Activated CD8-positive, alpha-beta memory T cell treated with anti-CD3 and anti-CD28 coated beads, Interleukin-2, amount 10 ng/mL, durations not matched to agents 7 days and 5 days (primary cell): ENCODE measurements at regions not wholly inside any gene's neighbourhood (a gene's known extent, or its start where the extent isn't known, plus 50 kb on each side); places are given as distances from the start of the nearest gene placed in this dataset.
"Not testable (repeated sequence)": the region's sequence is repeated elsewhere in the genome, so short reads cannot be mapped to it uniquely, and the experiment has no call there.

ENCODE experiments used
- ATAC-seq: fragments of 150-1000 bp; cut with Tn5 transposase; one replicate; pipeline ENCODE4 v1.10.0; 2021; ENCODE audit warnings: moderate library complexity
- CTCF ChIA-PET: fragments of 350-600 bp; sonication (Branson Sonifier 250); formaldehyde crosslinking; loops from one replicate; lab custom pipeline; 2021; ENCODE audit warnings: antibody characterized with exemption; lab: Charles Lee
- DNase-seq: peaks from one replicate; pipeline ENCODE4 v3.0.0-alpha.2; 2020
- H3K27ac Mint-ChIP-seq: one replicate; pipeline ENCODE4 v1.8.0; 2021; ENCODE audit warnings: mild to moderate bottlenecking, mixed read lengths
- H3K27me3 Mint-ChIP-seq: one replicate; pipeline ENCODE4 v1.8.0; 2021; ENCODE audit warnings: mixed read lengths
- H3K36me3 Mint-ChIP-seq: one replicate; pipeline ENCODE4 v1.8.0; 2021; ENCODE audit warnings: mild to moderate bottlenecking, mixed read lengths
- H3K4me1 Mint-ChIP-seq: one replicate; pipeline ENCODE4 v1.8.0; 2021; ENCODE audit warnings: mixed read lengths
- H3K4me3 Mint-ChIP-seq: one replicate; pipeline ENCODE4 v1.8.0; 2021; ENCODE audit warnings: mild to moderate bottlenecking, moderate library complexity, mixed read lengths
- H3K9me3 Mint-ChIP-seq: one replicate; pipeline ENCODE4 v1.8.0; 2022; ENCODE audit warnings: low read depth, mixed read lengths

GRCh38 chr2:111574803-111575202 lies 309.2 kb downstream of the ANAPC1 start:
- H3K27ac Mint-ChIP-seq, H3K4me1 Mint-ChIP-seq, ATAC-seq, DNase-seq, H3K36me3 Mint-ChIP-seq, CTCF ChIA-PET, H3K4me3 Mint-ChIP-seq, H3K9me3 Mint-ChIP-seq: not testable (repeated sequence)
- peaks cover 16% of the 10 kb centered on the region for H3K27me3 Mint-ChIP-seq

- H3K36me3 Mint-ChIP-seq, H3K4me1 Mint-ChIP-seq, H3K27ac Mint-ChIP-seq, DNase-seq, H3K9me3 Mint-ChIP-seq, CTCF ChIA-PET, H3K27me3 Mint-ChIP-seq, ATAC-seq, H3K4me3 Mint-ChIP-seq: not testable (repeated sequence)
These were observed 306.7 kb downstream of the ANAPC1 start for GRCh38 chr2:111577154-111577885.

GRCh38 chr2:111579500-111580134 lies 304.4 kb downstream of the ANAPC1 start:
- H3K4me3 Mint-ChIP-seq, CTCF ChIA-PET, H3K27me3 Mint-ChIP-seq, H3K4me1 Mint-ChIP-seq, H3K36me3 Mint-ChIP-seq, ATAC-seq, H3K27ac Mint-ChIP-seq, H3K9me3 Mint-ChIP-seq, DNase-seq: not testable (repeated sequence)

DNA sequence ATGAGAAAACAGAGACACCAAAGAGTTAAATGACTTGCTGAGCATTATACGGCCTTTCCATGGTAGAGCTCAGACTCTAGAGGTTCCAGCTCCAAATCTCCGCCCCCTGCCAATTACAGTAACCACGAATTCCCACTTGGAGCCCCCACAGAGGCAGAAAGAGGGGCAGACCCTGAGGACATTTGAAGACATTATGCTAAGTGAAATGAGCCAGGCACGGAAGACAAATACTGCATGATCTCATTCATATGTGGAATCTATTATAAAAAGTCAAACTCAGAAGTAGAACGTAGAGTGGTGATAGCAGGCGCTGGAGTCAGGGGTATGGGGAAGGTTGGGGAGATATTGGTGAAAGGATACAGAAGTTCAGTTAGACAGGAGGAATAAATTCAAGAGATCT lies 303.4 kb downstream of the ANAPC1 start:
- H3K4me3 Mint-ChIP-seq, H3K9me3 Mint-ChIP-seq, CTCF ChIA-PET, H3K4me1 Mint-ChIP-seq, DNase-seq, H3K36me3 Mint-ChIP-seq, ATAC-seq, H3K27me3 Mint-ChIP-seq, H3K27ac Mint-ChIP-seq: not testable (repeated sequence)

- ATAC-seq, H3K9me3 Mint-ChIP-seq, DNase-seq, H3K4me1 Mint-ChIP-seq, CTCF ChIA-PET, H3K27me3 Mint-ChIP-seq, H3K27ac Mint-ChIP-seq, H3K4me3 Mint-ChIP-seq, H3K36me3 Mint-ChIP-seq: not testable (repeated sequence)
These were observed 301.9 kb downstream of the ANAPC1 start for GRCh38 chr2:111582090-111582489.

- H3K27ac Mint-ChIP-seq, ATAC-seq, H3K4me3 Mint-ChIP-seq, H3K9me3 Mint-ChIP-seq, H3K4me1 Mint-ChIP-seq, H3K27me3 Mint-ChIP-seq, H3K36me3 Mint-ChIP-seq, CTCF ChIA-PET, DNase-seq: not testable (repeated sequence)
These were observed 300.5 kb downstream of the ANAPC1 start for GRCh38 chr2:111583480-111583879.

DNA sequence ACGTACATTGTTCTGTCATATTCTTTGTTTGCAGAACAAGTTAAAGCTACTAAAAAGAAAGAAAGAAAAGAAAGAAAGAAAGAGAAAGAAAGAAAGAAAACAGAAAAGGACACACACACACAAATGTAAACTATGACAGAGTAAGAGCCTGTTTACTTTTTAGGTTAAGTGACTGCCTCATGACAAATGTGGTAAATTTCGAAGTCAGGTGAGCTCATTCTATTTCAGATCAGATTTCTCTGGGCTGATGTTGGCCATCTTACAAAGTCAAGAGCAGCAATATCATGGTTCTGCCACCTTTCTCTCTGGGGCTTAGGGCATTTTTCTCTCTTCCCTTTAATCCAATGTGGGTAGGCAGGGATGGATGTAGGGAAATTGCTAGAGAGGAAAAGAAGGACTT lies 299.5 kb downstream of the ANAPC1 start:
- H3K36me3 Mint-ChIP-seq, ATAC-seq, H3K27me3 Mint-ChIP-seq, H3K27ac Mint-ChIP-seq, CTCF ChIA-PET, H3K4me1 Mint-ChIP-seq, DNase-seq, H3K9me3 Mint-ChIP-seq, H3K4me3 Mint-ChIP-seq: not testable (repeated sequence)

- ATAC-seq, H3K27me3 Mint-ChIP-seq, CTCF ChIA-PET, DNase-seq, H3K4me1 Mint-ChIP-seq, H3K4me3 Mint-ChIP-seq, H3K27ac Mint-ChIP-seq, H3K9me3 Mint-ChIP-seq, H3K36me3 Mint-ChIP-seq: not testable (repeated sequence)
These were observed 299.0 kb downstream of the ANAPC1 start for GRCh38 chr2:111584950-111585349.

DNA sequence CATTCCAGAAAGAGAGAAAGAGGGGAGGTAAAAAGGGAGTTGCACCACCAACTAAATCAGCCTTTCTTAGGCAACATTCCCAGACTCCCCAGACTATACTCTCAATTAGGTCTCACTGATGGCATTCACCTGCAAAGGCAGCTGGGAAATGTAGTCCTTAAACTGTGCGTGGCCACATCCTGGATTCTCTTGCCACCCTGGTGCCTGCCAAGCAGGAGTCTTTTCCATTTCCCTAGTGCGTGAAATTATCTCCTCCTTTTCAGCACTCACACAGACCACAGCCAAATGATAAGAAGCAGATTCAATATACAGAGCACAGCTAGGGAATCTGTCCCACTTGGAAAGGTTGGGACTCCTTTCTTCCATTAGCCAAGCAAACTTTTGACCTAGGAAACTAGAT lies 298.0 kb downstream of the ANAPC1 start:
- H3K36me3 Mint-ChIP-seq, ATAC-seq, CTCF ChIA-PET, H3K4me3 Mint-ChIP-seq, H3K27ac Mint-ChIP-seq, H3K9me3 Mint-ChIP-seq, H3K27me3 Mint-ChIP-seq, H3K4me1 Mint-ChIP-seq, DNase-seq: not testable (repeated sequence)

DNA sequence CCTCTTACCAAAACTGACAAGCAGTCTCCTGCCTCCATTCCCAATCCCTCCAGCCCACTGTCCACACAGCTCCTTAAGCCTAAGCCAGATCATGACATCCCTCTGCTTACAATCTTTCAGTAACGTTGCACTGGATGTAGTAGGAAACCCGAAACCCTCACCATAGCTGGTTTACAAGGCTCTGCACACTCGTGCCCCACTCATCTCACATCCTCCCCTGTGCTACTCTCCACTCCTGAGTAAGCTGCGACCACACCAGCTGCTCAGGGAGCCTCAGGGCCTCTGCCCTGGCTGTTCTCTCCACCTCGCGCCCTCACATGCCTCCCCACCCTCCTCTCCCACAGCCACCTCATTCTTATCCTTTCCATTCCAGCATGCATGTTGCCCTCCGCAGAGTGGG lies 288.9 kb downstream of the ANAPC1 start:
- H3K4me1 Mint-ChIP-seq, DNase-seq, H3K27me3 Mint-ChIP-seq, H3K9me3 Mint-ChIP-seq, H3K27ac Mint-ChIP-seq, H3K36me3 Mint-ChIP-seq, H3K4me3 Mint-ChIP-seq, ATAC-seq, CTCF ChIA-PET: not testable (repeated sequence)

DNA sequence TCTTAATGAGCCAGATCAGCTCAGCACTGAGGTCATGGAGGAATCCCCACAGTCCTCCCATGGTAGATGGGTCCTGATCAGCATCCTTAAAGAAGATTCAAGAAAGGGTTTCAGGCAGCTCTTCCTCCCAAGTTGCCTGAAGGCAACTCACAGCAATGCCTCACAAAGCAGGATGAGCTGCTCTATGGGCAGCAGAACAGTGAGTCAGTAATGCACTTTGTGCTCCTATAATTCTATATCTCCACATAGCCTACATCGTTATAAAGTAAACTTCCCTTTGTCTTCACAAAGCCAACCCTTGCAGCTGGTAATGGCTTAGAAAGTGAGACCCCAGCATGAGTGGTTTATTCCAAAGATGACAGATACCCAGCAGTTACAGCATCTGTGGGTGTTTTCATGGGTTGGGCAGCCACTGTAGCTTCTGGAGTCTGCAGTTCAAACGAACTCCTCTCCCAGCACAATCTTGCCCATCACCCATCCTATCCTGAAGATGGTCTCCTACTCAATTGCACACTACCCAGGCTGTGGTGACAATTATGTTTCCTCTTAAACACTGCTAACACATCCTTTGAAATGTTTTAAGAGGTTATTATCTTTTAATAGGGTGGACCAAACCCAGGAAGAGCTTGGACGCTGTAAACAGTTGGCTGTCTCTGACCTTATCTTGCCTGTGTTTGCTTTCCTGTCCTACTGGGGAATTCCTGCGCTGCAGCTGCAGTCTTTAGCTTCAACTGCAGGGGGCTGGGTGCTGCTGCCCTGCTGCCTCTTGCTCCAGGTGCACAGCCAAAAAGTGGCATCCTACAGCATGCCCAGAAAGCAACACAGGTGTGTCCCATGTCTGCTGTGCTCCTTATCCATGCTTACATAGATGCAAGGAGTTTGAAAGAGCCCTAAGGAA lies 286.9 kb downstream of the ANAPC1 start:
- CTCF ChIA-PET, H3K27ac Mint-ChIP-seq, DNase-seq, H3K9me3 Mint-ChIP-seq, H3K4me3 Mint-ChIP-seq, H3K27me3 Mint-ChIP-seq, H3K4me1 Mint-ChIP-seq, H3K36me3 Mint-ChIP-seq, ATAC-seq: not testable (repeated sequence)

DNA sequence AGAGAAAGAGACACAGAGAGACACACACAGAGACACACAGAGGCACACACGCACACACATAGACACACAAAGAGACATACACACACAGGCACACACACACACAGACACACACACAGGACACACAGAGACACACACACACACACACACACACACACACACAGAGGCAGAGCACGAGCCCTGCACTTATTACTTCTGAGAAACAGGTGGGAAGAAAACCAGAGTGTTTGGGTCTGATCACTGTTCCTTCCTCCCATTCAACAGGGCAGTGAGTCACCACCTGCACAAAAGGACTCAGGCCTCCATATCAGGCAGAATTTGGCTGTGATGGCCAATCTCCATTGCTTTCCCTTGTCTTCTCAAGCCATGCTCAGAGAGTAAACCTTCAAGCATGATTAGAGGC lies 285.0 kb downstream of the ANAPC1 start:
- CTCF ChIA-PET: not testable (repeated sequence)
- H3K27me3 Mint-ChIP-seq: peaks cover 15% of the 10 kb centered on the region

DNA sequence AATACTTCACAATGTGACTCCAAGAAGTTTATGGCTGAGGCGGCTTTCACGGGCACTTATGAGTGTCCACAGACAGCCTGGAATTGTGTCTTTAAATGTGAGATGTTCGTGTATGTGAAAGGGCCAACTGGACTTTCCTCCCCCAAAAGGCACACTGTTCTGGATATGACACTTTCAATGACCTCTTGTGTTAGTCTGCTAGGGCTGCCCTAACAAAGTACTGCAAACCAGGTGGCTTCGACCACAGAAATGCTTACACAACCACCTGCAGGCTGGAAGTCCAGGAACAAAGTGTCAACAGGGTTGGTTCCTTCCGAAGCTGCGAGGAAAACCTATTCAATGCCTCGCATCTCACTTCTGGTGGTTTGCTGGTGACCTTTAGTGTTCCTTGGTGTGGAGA lies 281.7 kb downstream of the ANAPC1 start:
- DNase-seq, H3K4me3 Mint-ChIP-seq, ATAC-seq, H3K27ac Mint-ChIP-seq, H3K4me1 Mint-ChIP-seq, CTCF ChIA-PET, H3K9me3 Mint-ChIP-seq, H3K36me3 Mint-ChIP-seq: not testable (repeated sequence)
- H3K27me3 Mint-ChIP-seq: peaks cover 16% of the 10 kb centered on the region

More for the DNA sequence above, 285.0 kb downstream of the ANAPC1 start:
- not testable (repeated sequence) for H3K9me3 Mint-ChIP-seq, H3K4me1 Mint-ChIP-seq, H3K36me3 Mint-ChIP-seq, H3K27ac Mint-ChIP-seq, H3K4me3 Mint-ChIP-seq, DNase-seq
- peak; percentile 49 for ATAC-seq
